Limb (tissue), 2 donors: ENCODE measurements at regions not wholly inside any gene's neighbourhood (a gene's known extent, or its start where the extent isn't known, plus 50 kb on each side); places are given as distances from the start of the nearest gene placed in this dataset.

Source experiments
- DNase-seq, 2 donors: peaks; one replicate each; pipeline ENCODE4 v3.0.0-alpha.2; 2016; ENCODE audit errors: extremely low spot score in 2 of 2

DNA sequence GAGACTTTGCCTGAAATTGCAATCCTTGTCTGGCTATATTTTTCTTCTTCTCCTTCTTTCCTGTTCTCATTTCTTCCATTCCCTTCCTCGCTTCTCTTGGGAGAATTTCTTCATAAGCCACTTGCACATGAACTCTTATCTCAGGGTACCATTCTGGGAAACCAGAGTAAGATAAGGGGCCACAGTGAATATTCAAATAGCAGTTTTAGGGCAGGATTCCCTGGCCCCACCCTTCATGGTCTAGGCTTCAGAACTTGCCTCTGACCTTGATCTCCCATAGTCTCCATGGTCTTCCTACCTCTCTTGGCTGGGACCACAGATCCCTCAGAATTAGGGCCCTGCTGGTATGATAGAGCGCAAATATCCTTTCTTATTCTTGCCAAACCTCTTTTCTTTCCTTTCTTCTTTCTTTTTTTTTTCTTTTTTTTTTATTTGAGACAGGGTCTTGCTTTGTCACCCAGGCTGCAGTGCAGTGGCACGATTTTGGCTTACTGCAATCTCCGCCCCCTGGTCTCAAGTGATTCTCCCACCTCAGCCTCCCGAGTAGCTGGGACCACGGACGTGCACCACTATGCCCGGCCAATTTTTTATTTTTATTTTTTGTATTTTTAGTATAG lies 123.0 kb upstream of the CITED2 start:
- no peak for DNase-seq

- no peak for DNase-seq
Measured at GRCh38 chr6:139496654-139497344, 122.4 kb upstream of the CITED2 start.

- DNase-seq: no peak
Measured at GRCh38 chr6:139494376-139494990, 120.0 kb upstream of the CITED2 start.

DNA sequence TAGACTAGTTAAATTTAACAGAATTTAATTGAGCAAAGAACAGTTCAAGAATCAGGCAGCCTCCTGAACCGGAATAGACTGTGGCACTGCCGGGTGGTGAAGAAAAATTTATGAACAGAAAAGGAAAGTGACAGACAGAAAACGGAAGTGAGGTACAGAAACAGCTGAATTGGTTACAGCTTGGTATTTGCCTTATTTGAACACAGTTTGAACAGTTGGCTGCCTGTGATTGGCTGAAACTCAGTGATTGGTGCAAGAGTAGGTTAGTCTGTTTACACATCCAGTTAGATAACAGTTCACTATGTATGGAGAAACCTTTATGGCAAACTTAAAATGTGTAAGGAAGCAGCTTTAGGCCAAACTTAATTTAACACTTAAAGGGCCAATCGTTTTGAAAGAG lies 116.0 kb upstream of the CITED2 start:
- DNase-seq: no peak

DNA sequence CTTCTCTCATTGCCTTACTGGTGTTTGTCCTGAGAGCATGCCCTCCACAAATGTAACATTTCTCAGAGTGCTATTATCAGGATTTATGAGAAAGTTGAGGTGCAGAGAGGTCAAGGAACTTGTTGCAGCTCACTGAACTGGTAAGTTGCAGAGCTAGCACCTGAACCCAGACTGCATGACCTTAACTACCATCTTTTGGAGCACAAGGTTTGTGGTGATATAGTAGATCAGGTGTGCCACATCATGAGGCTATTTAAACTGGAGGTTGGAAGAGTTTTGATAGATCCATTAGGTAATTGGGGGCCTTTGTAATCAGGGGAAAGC lies 112.0 kb upstream of the CITED2 start:
- no peak for DNase-seq

- DNase-seq: no peak
Measured at GRCh38 chr6:139485742-139486475, 111.5 kb upstream of the CITED2 start.

DNA sequence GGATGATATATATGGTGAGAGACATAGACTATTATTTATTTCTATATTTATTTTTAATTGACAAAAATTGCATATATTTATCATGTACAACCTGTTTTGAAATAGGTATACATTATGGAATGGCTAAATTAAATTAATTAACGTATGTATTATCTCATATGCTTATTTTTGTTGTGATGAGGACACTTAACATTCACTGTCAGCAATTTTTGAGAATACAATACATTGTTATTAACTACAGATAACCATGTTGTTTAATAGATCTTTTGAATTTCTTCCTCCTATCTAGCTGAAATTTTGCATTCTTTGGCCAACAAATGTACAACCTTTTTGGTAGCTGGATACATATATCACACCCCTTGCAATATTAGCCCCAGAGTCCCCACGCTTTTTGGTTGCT lies 110.7 kb upstream of the CITED2 start:
- DNase-seq: no peak

- DNase-seq: no peak
Measured at GRCh38 chr6:139483079-139483478, 108.6 kb upstream of the CITED2 start.

DNA sequence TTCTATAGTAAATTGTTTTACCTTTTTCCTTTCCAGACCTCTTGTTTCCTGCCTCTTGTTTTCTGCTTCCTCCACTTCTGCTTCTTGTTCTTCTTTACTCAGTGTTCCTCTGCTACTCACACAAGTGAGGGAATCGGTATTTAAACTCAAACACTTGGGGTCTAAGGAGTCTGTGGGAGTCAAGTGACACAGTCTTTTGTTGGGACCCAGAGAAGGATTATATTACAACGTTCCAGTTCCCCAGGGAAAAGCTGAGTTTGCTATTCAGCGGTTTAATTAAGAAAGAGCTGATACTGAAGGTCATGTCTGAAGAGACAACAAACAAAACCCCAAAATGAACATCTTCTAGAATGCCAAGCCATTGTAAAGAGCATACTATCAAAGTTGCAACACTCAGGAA lies 107.8 kb upstream of the CITED2 start:
- no peak for DNase-seq

GRCh38 chr6:139480356-139481165 lies 106.1 kb upstream of the CITED2 start:
- no peak for DNase-seq

DNA sequence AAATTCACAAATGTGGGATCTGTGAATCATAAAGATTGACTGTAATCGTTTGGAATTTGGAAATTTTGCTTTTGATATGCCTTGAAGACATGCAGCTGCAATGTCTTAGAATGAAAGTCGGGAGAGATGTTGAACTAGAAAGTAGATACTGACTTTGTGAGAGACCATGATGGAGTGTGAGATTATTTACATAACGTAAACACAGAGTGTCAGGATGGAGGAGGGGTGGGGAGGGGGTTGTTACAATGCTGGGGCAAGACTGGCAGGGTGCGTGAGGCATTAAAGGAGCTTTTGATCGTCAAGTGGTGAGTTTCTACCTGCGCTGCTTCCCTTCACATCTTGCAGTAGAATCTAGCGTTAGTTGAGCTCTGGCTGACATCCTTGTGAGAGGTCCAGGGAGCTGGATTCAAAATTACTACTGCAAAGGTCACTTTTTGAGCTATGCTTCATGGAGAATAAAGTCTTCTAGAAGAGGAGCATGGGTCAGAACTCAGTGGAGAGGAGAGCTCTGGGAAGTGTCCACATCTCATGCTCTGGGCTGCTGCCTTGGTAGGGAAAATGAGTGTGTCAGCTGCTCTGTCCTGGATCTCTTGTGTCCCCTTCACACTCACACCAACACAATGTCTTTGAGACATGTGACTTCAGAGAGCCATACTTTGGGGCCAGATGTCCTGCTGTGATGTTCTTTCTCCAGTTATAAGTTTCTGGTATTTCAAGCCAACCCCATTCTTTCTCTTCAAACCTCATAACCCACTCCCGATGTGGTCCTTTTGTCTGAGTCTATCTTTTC lies 105.2 kb upstream of the CITED2 start:
- DNase-seq: no peak

DNA sequence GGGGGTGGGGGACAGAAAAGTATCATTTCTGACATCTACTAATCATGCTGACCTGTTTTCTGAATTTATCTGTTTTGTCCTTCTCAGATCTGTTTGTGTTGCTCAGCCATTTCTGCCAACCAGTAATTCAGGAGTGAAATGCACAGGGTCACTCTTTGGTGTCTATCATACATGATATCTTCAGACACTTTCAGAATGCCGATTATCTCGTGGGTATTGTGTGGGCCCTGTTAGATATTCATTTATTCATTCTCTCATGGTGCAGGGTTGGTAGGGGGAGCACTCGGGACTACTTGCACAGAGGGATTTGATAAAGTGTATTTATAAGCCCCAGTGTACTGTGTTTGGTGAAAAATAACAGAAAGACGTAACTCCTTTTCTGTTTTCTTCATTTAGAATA lies 101.2 kb upstream of the CITED2 start:
- no peak for DNase-seq

- no peak for DNase-seq
Measured at GRCh38 chr6:139475241-139475640, 100.8 kb upstream of the CITED2 start.

- DNase-seq: peak; percentile 50 to 77
Measured at GRCh38 chr6:139474145-139475108, 100.0 kb upstream of the CITED2 start.

DNA sequence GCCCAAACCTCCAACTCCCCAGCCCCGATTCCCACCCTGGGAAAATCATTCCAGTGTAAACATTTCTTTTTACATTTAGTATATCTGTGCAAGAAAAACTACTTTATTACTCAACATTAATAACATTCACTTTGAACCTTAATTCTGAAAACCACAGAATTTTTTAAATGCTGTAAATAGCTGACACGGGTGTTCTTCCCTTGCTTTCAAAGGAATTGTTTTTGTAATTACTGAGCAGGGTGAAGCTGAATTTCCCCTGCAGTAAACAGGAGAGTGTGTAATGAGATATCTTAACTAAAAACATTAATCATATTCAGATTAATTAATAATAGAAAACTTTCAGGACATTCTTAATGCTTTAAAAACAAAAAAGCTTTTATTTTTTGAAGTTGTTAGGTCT lies 99.3 kb upstream of the CITED2 start:
- no peak for DNase-seq

DNA sequence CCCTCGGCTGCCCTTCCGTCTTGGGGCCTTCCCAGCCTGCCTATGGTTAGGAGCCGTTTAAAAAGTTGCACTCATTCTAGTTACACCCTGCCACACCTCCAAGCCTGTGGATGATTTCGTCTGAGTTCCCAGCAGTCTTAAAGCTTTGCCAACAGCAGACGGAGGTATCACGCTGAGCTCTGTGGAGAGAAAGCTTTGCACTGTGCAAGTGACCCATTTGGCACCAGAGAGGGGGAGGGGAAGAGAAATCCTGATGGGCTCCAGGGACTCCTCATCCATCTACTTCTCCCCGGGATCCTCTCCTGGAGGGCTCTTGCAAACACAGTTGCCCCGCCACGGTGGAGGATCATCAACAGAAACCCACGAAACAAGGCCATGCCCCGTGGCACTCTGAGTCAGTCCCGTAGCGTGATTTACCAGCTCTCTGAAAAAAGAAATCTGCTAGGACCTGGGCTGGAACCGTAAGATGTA lies 98.8 kb upstream of the CITED2 start:
- DNase-seq: peak; percentile 25 to 54

- peak in 1 of 2 donors; percentile 38 for DNase-seq
Measured at GRCh38 chr6:139472351-139473015, 98.0 kb upstream of the CITED2 start.

DNA sequence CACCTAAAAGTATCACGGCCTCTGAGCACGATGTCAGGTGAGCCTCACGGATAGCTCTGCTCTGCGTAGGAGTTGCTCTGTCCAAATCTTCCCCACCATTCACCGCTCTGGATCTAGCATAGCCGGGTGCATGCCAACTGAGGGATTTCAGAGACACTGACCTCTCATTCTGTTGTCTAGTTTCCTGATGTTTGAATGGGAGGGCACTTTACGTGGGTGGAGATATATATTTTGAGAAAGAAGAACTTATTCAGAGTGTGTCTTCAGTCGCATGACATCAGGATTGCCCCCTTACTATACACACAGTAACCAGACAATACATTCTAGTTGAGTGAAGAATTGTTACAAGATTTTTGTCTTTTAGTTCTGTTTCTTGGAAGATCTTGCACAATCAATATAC lies 96.5 kb upstream of the CITED2 start:
- DNase-seq: no peak
